Thoracic aorta (tissue), 2 donors: ENCODE measurements at regions not wholly inside any gene's neighbourhood (a gene's known extent, or its start where the extent isn't known, plus 50 kb on each side); places are given as distances from the start of the nearest gene placed in this dataset.

Experiments
- ATAC-seq: fragments of 150-250 bp; one replicate; pipeline ENCODE4 v1.8.0; 2017; ENCODE audit warnings: low read depth; ENCODE audit not compliant: insufficient number of reproducible peaks, low FRiP score
- DNase-seq: peaks from one replicate; pipeline ENCODE4 v3.0.0-alpha.2; 2020; ENCODE audit warnings: low spot score
- H3K27ac ChIP-seq, 2 donors: fragments of 200-600 bp; sonication (generic); 1 replicate in 1 of 2; 2 replicates in 1 of 2; pipeline ENCODE4 v1.5.1; 2016; ENCODE audit warnings: mild to moderate bottlenecking in 2 of 2, moderate library complexity in 2 of 2
- H3K27me3 ChIP-seq: fragments of 200-600 bp; sonication (generic); replicated peaks from 2 replicates; pipeline ENCODE4 v1.6.0; 2016; ENCODE audit warnings: mild to moderate bottlenecking; ENCODE audit not compliant: insufficient read depth
- H3K36me3 ChIP-seq: fragments of 200-600 bp; sonication (generic); one replicate; pipeline ENCODE4 v1.5.1; 2016
- H3K4me1 ChIP-seq, 2 donors: fragments of 200-600 bp; sonication (generic); 1 replicate in 1 of 2; 2 replicates in 1 of 2; pipeline versions ENCODE4 v1.5.1 to v1.6.0; 2016; ENCODE audit warnings: low read depth in 2 of 2, mild to moderate bottlenecking in 1 of 2; ENCODE audit not compliant: control insufficient read depth in 1 of 2
- H3K4me3 ChIP-seq: fragments of 200-600 bp; sonication (generic); 2 replicates; pipeline ENCODE4 v1.5.1; 2016; ENCODE audit warnings: mild to moderate bottlenecking
- H3K9me3 ChIP-seq: fragments of 200-600 bp; sonication (generic); 2 replicates; pipeline ENCODE4 v1.5.1; 2016
- CTCF ChIP-seq: fragments of 200-600 bp; sonication (generic); IDR thresholded peaks from one replicate; pipeline ENCODE4 v1.5.1; 2019; ENCODE audit warnings: antibody characterized with exemption

- peak overlapping the region; percentile 61 to 66 for H3K27ac ChIP-seq
- H3K4me1 ChIP-seq = peaks cover 11 to 45% of the 10 kb centered on the region in 2 donors
- ATAC-seq = peak; percentile 80
- H3K36me3 ChIP-seq = no peaks in the 10 kb centered on the region
- TF ChIP-seq CTCF = peak; percentile 67
- no peaks in the 10 kb centered on the region for H3K9me3 ChIP-seq
- H3K4me3 ChIP-seq = peak overlapping the region; percentile 22
- DNase-seq = peak; percentile 64
- no peaks in the 10 kb centered on the region for H3K27me3 ChIP-seq
Measured at GRCh38 chr5:82641331-82642003, 363.3 kb upstream of the RPS23 start.

- Histone ChIP-seq H3K27me3 (no peaks in the 10 kb centered on the region), H3K27ac (peak overlapping the region; percentile 54 to 66), H3K9me3 (no peaks in the 10 kb centered on the region), H3K36me3 (no peaks in the 10 kb centered on the region), H3K4me3 (no peak overlapping the region), H3K4me1 (peaks cover 11 to 46% of the 10 kb centered on the region in 2 donors)
- TF ChIP-seq CTCF = no peak
- DNase-seq (no peak), ATAC-seq (no peak)
Measured at GRCh38 chr5:82640916-82641315, 362.8 kb upstream of the RPS23 start.

- H3K4me3 ChIP-seq = no peak overlapping the region
- ATAC-seq = no peak
- H3K27me3 ChIP-seq = no peaks in the 10 kb centered on the region
- H3K9me3 ChIP-seq = no peaks in the 10 kb centered on the region
- DNase-seq = no peak
- H3K27ac ChIP-seq = peak overlapping the region; percentile 66 to 74
- H3K4me1 ChIP-seq = peaks cover 11 to 52% of the 10 kb centered on the region in 2 donors
- no peaks in the 10 kb centered on the region for H3K36me3 ChIP-seq
- no peak for TF ChIP-seq CTCF
Measured at GRCh38 chr5:82639393-82640144, 361.4 kb upstream of the RPS23 start.

GRCh38 chr5:82636591-82636990 lies 358.4 kb upstream of the RPS23 start:
- Histone ChIP-seq H3K9me3 (no peaks in the 10 kb centered on the region), H3K27ac (no peak overlapping the region), H3K36me3 (no peaks in the 10 kb centered on the region), H3K27me3 (no peaks in the 10 kb centered on the region), H3K4me1 (peaks cover 11 to 48% of the 10 kb centered on the region in 2 donors), H3K4me3 (no peak overlapping the region)
- TF ChIP-seq CTCF = no peak
- ATAC-seq (no peak), DNase-seq (no peak)

GRCh38 chr5:82635561-82636288 lies 357.6 kb upstream of the RPS23 start:
- TF ChIP-seq CTCF = no peak
- Histone ChIP-seq H3K27ac (no peak overlapping the region), H3K36me3 (no peaks in the 10 kb centered on the region), H3K4me3 (no peak overlapping the region), H3K27me3 (no peaks in the 10 kb centered on the region), H3K4me1 (peaks cover 6 to 39% of the 10 kb centered on the region in 2 donors), H3K9me3 (no peaks in the 10 kb centered on the region)
- ATAC-seq = no peak
- no peak for DNase-seq
